GM18519 (cell line): ENCODE measurements at regions not wholly inside any gene's neighbourhood (a gene's known extent, or its start where the extent isn't known, plus 50 kb on each side); places are given as distances from the start of the nearest gene placed in this dataset.

Experiments used
- ATAC-seq: cut with Tn5 transposase; IDR thresholded peaks from one replicate; pipeline ENCODE4 v1.9.1; 2021; ENCODE audit warnings: mild to moderate bottlenecking, moderate library complexity; ENCODE audit not compliant: unreplicated experiment, low FRiP score

DNA sequence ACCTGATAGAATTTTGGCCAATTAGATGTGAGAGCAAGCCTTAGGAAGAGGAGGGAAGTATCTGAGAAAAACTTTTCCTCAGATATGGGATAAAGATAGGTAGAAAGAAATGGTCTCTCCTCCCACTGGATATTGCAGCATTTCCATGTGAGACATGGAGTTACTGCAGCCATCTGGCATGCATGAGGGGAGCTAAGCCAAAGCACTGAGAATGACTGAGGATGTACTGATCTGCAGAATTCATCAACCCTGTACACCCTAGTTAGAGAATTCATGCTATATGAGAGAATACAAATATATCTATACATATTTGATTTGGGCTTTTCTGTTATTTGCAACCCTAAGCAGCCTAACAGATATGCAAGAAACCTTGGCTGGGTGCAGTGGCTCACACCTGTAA, 52.5 kb upstream of the RPL34 start:
- ATAC-seq = no peak

DNA sequence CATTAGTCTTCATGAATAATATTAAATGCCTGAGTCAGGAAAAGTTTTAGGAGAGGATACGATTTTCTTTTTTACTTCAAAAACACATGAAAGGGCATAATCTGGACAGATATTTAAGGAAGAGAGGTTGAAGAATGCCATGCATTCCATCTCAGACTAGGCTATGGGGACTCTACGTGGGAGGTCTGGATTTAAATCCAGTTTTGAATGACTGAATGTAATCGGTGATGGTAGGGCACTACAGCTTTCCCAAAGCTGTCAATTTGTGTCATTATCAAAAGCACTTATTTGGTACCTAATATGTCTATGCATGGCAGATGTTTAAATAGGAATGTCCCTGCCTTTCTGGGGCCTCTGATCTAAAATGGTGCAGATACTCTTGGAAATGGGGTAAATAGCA, 59.3 kb upstream of the RPL34 start:
- ATAC-seq = no peak

- no peak for ATAC-seq
These were observed 59.8 kb upstream of the RPL34 start for GRCh38 chr4:108560616-108561015.

DNA sequence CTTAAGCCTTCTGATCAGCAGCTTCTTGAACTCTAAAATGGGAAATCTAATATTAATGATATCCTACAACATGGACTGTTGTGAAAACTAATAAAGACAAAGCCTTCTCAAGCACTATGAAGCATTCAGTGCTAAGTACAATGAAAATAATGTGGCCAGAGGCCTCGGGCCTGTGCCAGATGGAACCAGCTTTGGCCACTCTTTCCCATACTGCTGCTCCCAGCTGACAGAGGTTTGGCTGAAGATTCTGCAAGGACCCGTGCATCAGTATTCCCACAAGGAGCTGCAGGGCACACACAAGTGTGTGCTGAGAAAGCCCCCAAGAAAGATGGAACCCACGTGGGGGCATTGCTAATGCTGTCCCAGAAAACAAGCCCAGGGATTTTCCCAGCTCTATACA, 60.5 kb upstream of the RPL34 start:
- ATAC-seq = no peak

DNA sequence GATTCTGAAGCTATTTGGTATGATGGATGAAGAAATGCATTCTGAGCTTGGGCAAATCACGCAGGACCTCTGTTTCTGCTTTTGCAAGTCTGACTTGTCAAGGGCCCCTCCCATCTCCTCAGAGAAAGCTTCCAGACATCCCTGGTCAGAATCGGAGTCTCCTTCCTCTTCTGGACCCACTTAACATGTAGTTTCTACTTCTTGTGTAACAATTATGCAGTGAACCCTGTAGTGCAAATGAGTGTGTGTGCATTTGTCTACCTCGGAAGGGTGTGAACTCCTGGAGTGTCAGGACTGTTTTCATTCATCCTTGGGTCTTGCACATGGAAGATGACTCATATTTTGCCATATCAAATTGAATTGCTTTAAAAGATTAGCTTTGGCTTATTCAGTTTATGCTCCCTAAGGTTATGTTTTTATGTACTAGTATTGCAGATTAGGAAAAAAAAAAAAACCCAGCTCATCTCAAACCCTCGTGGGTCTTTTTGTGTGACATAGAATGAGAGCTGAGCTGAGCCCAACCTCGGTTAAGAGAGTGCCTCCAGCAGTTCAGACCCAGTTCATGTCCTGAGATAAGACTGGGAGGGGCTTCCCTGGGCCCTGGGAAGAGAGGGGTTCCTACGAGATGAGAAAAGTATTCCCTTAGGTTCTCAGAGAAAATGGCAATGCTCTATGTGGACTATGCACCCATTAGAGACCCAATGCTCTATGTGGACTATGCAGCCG, 61.1 kb upstream of the RPL34 start:
- no peak for ATAC-seq

DNA sequence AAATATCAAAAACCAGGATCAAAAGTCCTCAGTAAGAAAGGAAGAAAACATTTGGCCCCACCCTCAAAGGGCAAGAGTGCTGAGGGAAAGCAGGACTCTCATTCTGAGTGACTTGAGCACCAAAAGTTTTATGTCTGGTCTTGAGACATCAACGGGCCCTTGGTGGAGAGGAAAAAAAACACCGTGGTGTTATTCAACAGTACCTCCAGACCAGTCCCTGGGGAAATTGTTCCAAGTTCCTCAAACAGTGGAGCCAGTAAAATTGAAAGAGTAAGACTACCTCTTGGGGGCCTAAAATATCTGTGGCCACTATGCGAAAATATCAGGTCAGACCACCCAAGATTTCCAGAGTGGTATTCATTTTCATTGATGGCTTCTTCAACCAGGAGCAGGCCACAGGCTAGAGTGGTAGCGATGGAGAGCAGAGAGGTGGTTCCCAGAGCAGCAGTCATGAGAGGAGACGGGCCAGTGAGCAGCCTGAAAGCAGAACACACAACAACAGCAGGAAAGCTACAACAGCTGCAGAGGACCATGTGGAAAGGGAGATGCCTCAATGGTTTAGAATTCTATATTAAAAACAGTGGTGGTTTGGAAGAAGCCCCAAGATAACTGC, 63.7 kb upstream of the RPL34 start:
- ATAC-seq = no peak

GRCh38 chr4:108556166-108556565, 64.2 kb upstream of the RPL34 start:
- ATAC-seq = no peak

GRCh38 chr4:108555701-108556100, 64.7 kb upstream of the RPL34 start:
- ATAC-seq = no peak

GRCh38 chr4:108547682-108548081, 72.7 kb upstream of the RPL34 start:
- ATAC-seq = no peak

DNA sequence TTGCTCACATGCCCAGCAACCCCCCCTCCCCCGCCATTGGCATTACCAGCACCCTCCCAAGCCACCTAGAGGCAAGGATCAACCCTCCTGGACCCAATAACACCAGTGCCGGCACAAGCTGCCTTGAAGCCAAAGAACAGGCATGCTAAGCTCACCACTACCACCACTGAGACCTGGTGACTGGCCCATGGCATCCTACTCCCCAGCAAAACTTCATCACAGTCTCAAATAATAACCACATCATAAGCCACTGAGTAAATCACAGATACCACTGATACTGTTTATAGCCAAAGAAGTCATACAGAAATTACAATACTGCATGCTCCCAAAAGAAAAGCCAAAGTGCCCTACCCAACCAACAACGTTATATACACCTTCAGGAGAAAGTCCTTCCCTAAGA, 73.6 kb upstream of the RPL34 start:
- no peak for ATAC-seq

DNA sequence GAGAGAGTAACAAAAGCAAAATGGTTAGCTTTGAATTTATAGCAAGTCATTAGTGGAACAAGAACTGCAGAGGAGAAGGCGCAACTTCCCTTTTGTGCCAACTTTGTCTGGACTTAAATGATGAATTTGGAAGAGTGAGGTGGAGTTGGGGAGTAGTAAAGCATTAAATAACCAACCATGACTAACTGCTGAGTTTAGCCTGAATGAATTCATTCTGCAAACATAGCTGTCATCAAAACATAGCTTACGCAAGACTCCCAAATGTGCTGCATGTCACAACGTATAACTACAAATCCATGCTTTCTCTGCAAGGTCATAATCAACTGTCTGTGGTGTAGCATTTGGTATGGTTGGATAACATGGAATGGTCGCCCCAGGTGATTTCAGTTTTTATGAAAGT, 75.9 kb upstream of the RPL34 start:
- ATAC-seq = no peak

GRCh38 chr4:108543359-108543968, 76.9 kb upstream of the RPL34 start:
- no peak for ATAC-seq

GRCh38 chr4:108540536-108540935, 79.8 kb upstream of the RPL34 start:
- no peak for ATAC-seq

- no peak for ATAC-seq
These were observed 83.8 kb upstream of the RPL34 start for GRCh38 chr4:108536577-108536976.

DNA sequence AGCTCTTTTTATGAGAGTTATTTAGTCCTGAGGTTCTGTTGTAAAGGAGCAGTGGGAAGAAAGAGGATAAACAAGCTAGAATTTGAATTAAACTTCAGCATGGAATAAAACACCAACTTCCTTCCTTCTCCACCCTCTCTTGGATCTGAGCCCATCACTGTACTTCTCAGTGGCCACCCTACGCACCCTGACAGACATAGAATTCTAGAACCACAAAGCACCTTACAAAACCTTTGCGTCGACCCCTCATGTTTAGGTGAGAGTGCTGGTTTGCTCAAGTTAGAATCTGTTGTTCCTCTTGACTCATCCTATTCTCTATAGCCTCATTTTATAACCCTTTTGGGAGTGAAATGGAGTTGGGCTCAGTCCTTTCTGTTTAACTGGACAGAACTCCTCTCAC, 84.6 kb upstream of the RPL34 start:
- no peak for ATAC-seq

DNA sequence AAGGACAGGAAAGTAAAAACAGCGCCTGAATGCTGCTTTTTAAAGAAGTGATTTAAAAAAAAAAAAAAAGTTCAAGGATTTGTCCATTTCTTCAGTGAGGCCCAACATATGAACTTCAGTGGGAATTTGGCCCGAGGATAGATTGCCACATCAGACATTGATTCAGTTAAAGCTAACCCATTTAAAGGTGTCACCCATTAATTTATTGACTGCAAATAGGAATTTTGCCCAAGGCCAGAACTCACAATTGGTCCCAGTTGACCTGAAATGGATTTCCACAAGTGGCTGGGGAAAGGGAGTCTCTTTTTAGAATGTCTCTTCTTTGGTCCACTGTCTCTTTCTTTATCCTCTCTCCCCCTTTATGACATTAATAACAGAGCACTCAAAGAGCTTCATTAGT, 86.5 kb upstream of the RPL34 start:
- ATAC-seq = no peak

- no peak for ATAC-seq
These were observed 87.0 kb upstream of the RPL34 start for GRCh38 chr4:108533245-108533844.

DNA sequence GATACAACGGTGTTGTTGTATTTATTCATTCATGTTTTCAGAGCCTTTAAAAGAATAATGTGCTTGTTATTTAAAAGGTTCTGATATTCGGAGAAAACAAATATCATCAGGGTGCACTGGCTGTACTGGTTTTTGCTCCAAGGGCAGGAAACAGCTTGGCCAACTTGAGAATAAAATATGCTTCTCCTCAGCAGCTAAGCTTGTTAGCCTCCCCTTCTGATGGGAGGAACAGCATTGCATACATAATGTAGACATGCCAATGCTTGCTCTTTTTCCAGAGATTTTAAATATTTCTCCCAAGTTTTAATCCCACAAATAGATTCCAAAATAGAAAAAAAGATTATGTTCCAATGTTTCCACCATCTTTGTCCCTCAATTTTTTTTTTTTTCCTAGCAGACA, 87.6 kb upstream of the RPL34 start:
- no peak for ATAC-seq

DNA sequence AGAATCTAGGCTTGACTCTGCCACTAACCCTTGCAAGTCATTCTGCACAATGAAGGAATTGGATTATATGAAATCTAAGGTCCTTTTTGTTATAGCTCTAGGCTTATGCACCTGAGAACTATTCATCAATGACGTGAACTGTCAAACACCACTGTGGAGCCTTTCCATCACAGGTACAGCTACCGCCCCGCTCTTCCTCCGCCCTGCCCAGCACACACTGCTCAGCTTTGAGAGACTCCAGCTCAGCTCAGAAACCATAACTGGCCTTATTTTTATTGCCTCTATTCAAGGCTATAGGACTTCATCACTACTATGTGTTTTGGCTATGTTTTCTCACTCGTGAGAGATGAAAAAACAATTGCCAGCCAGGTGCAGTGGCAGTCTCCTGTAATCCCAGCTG, 88.2 kb upstream of the RPL34 start:
- no peak for ATAC-seq

DNA sequence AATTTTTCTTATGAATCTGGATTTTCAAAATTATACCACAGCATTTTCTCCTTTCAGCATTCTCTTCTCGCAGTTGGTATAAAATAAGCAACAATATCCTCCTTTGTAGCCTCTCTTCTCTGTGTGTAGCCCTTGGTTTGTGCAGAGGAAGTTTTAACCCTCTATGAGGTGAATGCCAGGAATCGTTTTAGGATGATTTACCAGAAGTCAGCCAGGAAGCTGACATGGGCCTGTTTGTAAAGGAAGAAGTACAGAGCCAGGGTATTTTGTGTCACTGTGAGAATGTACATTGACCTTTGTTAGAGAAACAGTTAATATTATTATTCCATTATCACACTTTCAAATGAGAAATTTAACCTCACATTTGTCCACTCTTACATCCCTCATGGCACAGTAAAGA, 88.9 kb upstream of the RPL34 start:
- ATAC-seq = no peak

DNA sequence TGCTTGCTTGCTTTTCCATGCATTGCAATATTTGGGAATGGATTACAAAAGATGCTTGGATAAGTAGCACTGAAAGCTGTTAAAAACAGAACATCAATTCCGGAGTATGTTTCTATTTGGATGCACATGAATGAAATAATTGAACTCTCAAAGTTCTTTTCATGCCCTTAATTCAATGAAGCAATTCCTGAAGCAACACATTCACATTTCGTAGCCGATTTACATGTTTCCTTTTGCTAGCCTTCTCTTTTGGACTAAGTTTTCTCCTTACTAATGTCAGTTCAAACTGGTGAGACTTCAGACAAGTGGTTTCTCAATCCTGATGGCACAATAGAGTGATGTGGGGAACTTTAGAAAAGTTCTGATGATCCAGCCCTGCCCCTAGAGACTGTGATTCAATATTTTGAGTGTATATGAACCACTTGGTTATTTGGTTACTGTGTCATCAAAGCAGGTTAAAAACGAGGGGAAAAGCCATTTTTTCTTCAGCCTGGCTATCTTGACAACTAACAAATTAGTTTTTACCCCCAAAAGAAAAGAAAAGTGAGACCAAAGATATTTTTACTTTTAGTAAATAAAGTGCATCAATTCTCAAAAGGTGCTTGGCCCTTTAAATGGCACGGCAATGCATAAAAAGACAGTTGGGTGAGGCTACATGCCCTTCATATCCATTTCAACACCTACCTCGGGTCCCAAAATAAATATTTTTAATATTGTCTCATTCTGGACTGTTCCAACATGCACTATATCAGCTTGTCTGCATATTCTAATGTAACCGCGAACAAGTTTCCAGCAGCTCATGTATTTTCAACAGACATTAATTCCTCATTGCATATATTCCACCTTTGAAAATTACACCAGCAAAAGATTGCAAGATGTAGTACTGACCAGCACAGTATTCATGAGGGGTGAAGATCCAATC, 90.1 kb upstream of the RPL34 start:
- no peak for ATAC-seq
